ENCODE measurements at regions not wholly inside any gene's neighbourhood (a gene's known extent, or its start where the extent isn't known, plus 50 kb on each side); places are given as distances from the start of the nearest gene placed in this dataset.

GRCh38 chr1:234963904-234964702, 164.5 kb downstream of the TOMM20 start (continued):
- TF ChIP-seq, protein P1, sequence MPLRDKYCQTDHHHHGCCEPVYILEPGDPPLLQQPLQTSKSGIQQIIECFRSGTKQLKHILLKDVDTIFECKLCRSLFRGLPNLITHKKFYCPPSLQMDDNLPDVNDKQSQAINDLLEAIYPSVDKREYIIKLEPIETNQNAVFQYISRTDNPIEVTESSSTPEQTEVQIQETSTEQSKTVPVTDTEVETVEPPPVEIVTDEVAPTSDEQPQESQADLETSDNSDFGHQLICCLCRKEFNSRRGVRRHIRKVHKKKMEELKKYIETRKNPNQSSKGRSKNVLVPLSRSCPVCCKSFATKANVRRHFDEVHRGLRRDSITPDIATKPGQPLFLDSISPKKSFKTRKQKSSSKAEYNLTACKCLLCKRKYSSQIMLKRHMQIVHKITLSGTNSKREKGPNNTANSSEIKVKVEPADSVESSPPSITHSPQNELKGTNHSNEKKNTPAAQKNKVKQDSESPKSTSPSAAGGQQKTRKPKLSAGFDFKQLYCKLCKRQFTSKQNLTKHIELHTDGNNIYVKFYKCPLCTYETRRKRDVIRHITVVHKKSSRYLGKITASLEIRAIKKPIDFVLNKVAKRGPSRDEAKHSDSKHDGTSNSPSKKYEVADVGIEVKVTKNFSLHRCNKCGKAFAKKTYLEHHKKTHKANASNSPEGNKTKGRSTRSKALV (CRISPR knock-in tag; IDR thresholded peaks at IDR 0.05) = 0 out of 2 replicates have a peak, but pooled peaks have one; percentile 14
- no peak for TF ChIP-seq PLSCR1 (CRISPR knock-in tag; IDR thresholded peaks at IDR 0.05; ENCODE audit: borderline replicate concordance)
- peak; percentile 38; the same call in 1 of the 2 replicates for TF ChIP-seq ZNF331 (CRISPR knock-in tag; IDR thresholded peaks at IDR 0.05)
- 0 out of 2 replicates have a peak, but pooled peaks have one; percentile 6 for TF ChIP-seq ZNF276 (CRISPR knock-in tag; IDR thresholded peaks at IDR 0.05; ENCODE audit: low read depth)
- no peak for TF ChIP-seq ZBTB46 (CRISPR knock-in tag; IDR thresholded peaks at IDR 0.05; ENCODE audit: borderline replicate concordance)
- no peak for TF ChIP-seq ZNF546 (CRISPR knock-in tag; conservative IDR thresholded peaks at IDR 0.05)
- TF ChIP-seq, protein P2, sequence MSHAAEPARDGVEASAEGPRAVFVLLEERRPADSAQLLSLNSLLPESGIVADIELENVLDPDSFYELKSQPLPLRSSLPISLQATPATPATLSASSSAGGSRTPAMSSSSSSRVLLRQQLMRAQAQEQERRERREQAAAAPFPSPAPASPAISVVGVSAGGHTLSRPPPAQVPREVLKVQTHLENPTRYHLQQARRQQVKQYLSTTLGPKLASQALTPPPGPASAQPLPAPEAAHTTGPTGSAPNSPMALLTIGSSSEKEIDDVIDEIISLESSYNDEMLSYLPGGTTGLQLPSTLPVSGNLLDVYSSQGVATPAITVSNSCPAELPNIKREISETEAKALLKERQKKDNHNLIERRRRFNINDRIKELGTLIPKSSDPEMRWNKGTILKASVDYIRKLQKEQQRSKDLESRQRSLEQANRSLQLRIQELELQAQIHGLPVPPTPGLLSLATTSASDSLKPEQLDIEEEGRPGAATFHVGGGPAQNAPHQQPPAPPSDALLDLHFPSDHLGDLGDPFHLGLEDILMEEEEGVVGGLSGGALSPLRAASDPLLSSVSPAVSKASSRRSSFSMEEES (CRISPR knock-in tag; IDR thresholded peaks at IDR 0.05) = peak; percentile 78; the same call in 1 of the 2 replicates
- TF ChIP-seq ZGPAT (CRISPR knock-in tag; IDR thresholded peaks at IDR 0.05) = peak; percentile 33
- peak; percentile 50 for TF ChIP-seq STAG1 (CRISPR knock-in tag; IDR thresholded peaks at IDR 0.05)
- TF ChIP-seq ZFX (CRISPR knock-in tag; IDR thresholded peaks at IDR 0.05; ENCODE audit: low read depth) = 0 out of 2 replicates have a peak, but pooled peaks have one; percentile 25
- TF ChIP-seq TP53 (CRISPR knock-in tag; conservative IDR thresholded peaks at IDR 0.05) = no peak
- TF ChIP-seq SALL1 (CRISPR knock-in tag; IDR thresholded peaks at IDR 0.05) = peak; percentile 84
- TF ChIP-seq SATB2 (CRISPR knock-in tag; IDR thresholded peaks at IDR 0.05) = no peak
- 0 out of 2 replicates have a peak, but pooled peaks have one; percentile 9 for TF ChIP-seq HMG20A (CRISPR knock-in tag; IDR thresholded peaks at IDR 0.05; ENCODE audit: borderline replicate concordance)
- TF ChIP-seq ZNF260 (CRISPR knock-in tag; IDR thresholded peaks at IDR 0.05; ENCODE audit: borderline replicate concordance, low read depth) = no peak
- no peak for TF ChIP-seq KLF15 (CRISPR knock-in tag; IDR thresholded peaks at IDR 0.05; ENCODE audit: borderline replicate concordance)
- TF ChIP-seq, protein P3, sequence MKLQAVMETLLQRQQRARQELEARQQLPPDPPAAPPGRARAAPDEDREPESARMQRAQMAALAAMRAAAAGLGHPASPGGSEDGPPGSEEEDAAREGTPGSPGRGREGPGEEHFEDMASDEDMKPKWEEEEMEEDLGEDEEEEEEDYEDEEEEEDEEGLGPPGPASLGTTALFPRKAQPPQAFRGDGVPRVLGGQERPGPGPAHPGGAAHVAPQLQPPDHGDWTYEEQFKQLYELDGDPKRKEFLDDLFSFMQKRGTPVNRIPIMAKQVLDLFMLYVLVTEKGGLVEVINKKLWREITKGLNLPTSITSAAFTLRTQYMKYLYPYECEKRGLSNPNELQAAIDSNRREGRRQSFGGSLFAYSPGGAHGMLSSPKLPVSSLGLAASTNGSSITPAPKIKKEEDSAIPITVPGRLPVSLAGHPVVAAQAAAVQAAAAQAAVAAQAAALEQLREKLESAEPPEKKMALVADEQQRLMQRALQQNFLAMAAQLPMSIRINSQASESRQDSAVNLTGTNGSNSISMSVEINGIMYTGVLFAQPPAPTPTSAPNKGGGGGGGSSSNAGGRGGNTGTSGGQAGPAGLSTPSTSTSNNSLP (IDR thresholded peaks at IDR 0.05; ENCODE audit: low read depth, low read length) = peak; percentile 71
